SK-N-SH (cell line): ENCODE measurements at regions not wholly inside any gene's neighbourhood (a gene's known extent, or its start where the extent isn't known, plus 50 kb on each side); places are given as distances from the start of the nearest gene placed in this dataset.

Experiments used
- CTCF ChIA-PET: fragments of 300-600, 350-600 bp; formaldehyde crosslinking; extraction: SDS; loops from one replicate; lab custom pipeline; 2021; lab: Yijun Ruan, JAX
- POLR2A ChIA-PET: fragments of 350-600 bp; sonication (Branson Sonifier 250); formaldehyde crosslinking; extraction: SDS; loops from one replicate; lab custom pipeline; 2020; ENCODE audit warnings: antibody characterized with exemption, inconsistent platforms; lab: Yijun Ruan, JAX
- DNase-seq: peaks from one replicate; pipeline ENCODE4 v3.0.0; 2012
- H2AFZ ChIP-seq: fragments of 200-600 bp; sonication (generic); 2 replicates; pipeline ENCODE4 v1.8.1; 2016; ENCODE audit warnings: antibody characterized with exemption, mild to moderate bottlenecking, low read depth
- H3F3A ChIP-seq: fragments of 200-600 bp; sonication (generic); replicated peaks from 2 replicates; pipeline ENCODE3; 2016; ENCODE audit warnings: antibody characterized with exemption, mild to moderate bottlenecking; ENCODE audit not compliant: insufficient read depth
- H3K27ac ChIP-seq, 2 experiments: fragments of 200-500 bp in 1 of 2; fragments of 200-600 bp in 1 of 2; sonication (Bioruptor generic) in 1 of 2; sonication (generic), shearing (Covaris generic) in 1 of 2; 2 replicates each; pipeline versions ENCODE4 v1.5.1 to v1.6.1; 2014 to 2016; ENCODE audit warnings: low read depth in 2 of 2, inconsistent platforms in 1 of 2, low read length in 1 of 2, mild to moderate bottlenecking in 1 of 2, mixed read lengths in 1 of 2
- H3K27me3 ChIP-seq: fragments of 200-600 bp; sonication (generic), shearing (Covaris generic); 2 replicates; pipeline ENCODE4 v1.6.1; 2016; ENCODE audit warnings: mixed run types; ENCODE audit not compliant: insufficient read depth
- H3K36me3 ChIP-seq, 2 experiments: fragments of 200-500 bp in 1 of 2; fragments of 200-600 bp in 1 of 2; sonication (Bioruptor generic) in 1 of 2; sonication (generic) in 1 of 2; replicated peaks in 1 of 2; 2 replicates each; pipeline versions ENCODE3 to v1.5.1; 2014 to 2016; ENCODE audit warnings: low read length in 1 of 2, mild to moderate bottlenecking in 1 of 2; ENCODE audit not compliant: insufficient read depth in 2 of 2, control insufficient read depth in 1 of 2
- H3K4me1 ChIP-seq, 2 experiments: fragments of 200-500 bp in 1 of 2; fragments of 200-600 bp in 1 of 2; sonication (Bioruptor generic) in 1 of 2; sonication (generic), shearing (Covaris generic) in 1 of 2; 2 replicates each; pipeline versions ENCODE4 v1.5.1 to v1.6.1; 2014 to 2016; ENCODE audit warnings: low read depth in 1 of 2, low read length in 1 of 2, mixed run types in 1 of 2; ENCODE audit not compliant: insufficient read depth in 2 of 2, control insufficient read depth in 1 of 2
- H3K4me2 ChIP-seq: fragments of 200-600 bp; sonication (generic), shearing (Covaris generic); 2 replicates; pipeline ENCODE4 v1.6.1; 2017; ENCODE audit warnings: mixed run types
- H3K4me3 ChIP-seq, 2 experiments: fragments of 200-500 bp in 1 of 2; fragments of 200-600 bp in 1 of 2; sonication (Bioruptor generic) in 1 of 2; sonication (generic), shearing (Covaris generic) in 1 of 2; 2 replicates each; pipeline versions ENCODE4 v1.5.1 to v1.8.1; 2014 to 2016; ENCODE audit warnings: low read depth in 2 of 2, inconsistent platforms in 1 of 2, low read length in 1 of 2, mild to moderate bottlenecking in 1 of 2, mixed read lengths in 1 of 2, moderate library complexity in 1 of 2
- H3K79me2 ChIP-seq: fragments of 200-600 bp; sonication (generic); 2 replicates; pipeline ENCODE4 v1.8.1; 2017; ENCODE audit warnings: mild to moderate bottlenecking; ENCODE audit not compliant: insufficient read depth
- H3K9ac ChIP-seq: fragments of 200-600 bp; sonication (generic); 2 replicates; pipeline ENCODE4 v1.6.1; 2017; ENCODE audit warnings: mixed run types
- H3K9me2 ChIP-seq: fragments of 200-600 bp; sonication (generic); 2 replicates; pipeline ENCODE4 v1.6.1; 2017; ENCODE audit warnings: mixed run types
- H3K9me3 ChIP-seq: fragments of 200-600 bp; sonication (generic); 2 replicates; pipeline ENCODE4 v1.6.1; 2017; ENCODE audit warnings: mixed run types, mild to moderate bottlenecking, moderate library complexity
- H4K20me1 ChIP-seq: fragments of 200-600 bp; sonication (generic); 2 replicates; pipeline ENCODE4 v1.6.1; 2017; ENCODE audit warnings: mild to moderate bottlenecking, mixed run types; ENCODE audit not compliant: insufficient read depth
- CHD2 ChIP-seq: fragments of 150-350 bp; IDR thresholded peaks from 2 replicates; pipeline ENCODE4 v1.6.1; 2018; ENCODE audit warnings: low read length; ENCODE audit not compliant: partially characterized antibody
- CTCF ChIP-seq: fragments of 200-600 bp; sonication (generic); IDR thresholded peaks from 2 replicates; pipeline ENCODE4 v1.6.1; 2017; ENCODE audit warnings: antibody characterized with exemption, mild to moderate bottlenecking, moderate library complexity
- EP300 ChIP-seq, 2 experiments: IDR thresholded peaks; 2 replicates each; pipeline versions ENCODE4 v1.4.0 to v1.6.1; 2012; ENCODE audit warnings: borderline replicate concordance in 1 of 2, low read depth in 1 of 2, low read length in 1 of 2
- EZH2phosphoT487 ChIP-seq: fragments of 200-600 bp; sonication (generic); IDR thresholded peaks from 2 replicates; pipeline ENCODE4 v1.6.1; 2017; ENCODE audit warnings: low read depth, mixed run types, mild to moderate bottlenecking, antibody characterized with exemption, moderate library complexity, borderline replicate concordance
- FOSL2 ChIP-seq: IDR thresholded peaks from 2 replicates; pipeline ENCODE4 v1.4.0; 2012; ENCODE audit warnings: low read depth, mild to moderate bottlenecking, moderate library complexity, borderline replicate concordance
- JUND ChIP-seq: IDR thresholded peaks from 2 replicates; pipeline ENCODE4 v1.4.0; 2012
- MEF2A ChIP-seq: IDR thresholded peaks from 2 replicates; pipeline ENCODE4 v1.4.0; 2012; ENCODE audit warnings: low read depth, borderline replicate concordance
- NRF1 ChIP-seq: IDR thresholded peaks from 2 replicates; pipeline ENCODE4 v1.6.1; 2012; ENCODE audit warnings: low read depth, mild to moderate bottlenecking, low read length
- POLR2AphosphoS5 ChIP-seq: IDR thresholded peaks from 2 replicates; pipeline ENCODE4 v1.6.1; 2012; ENCODE audit warnings: low read depth, low read length
- RCOR1 ChIP-seq: fragments of 150-350 bp; IDR thresholded peaks from 2 replicates; pipeline ENCODE4 v1.6.1; 2017; ENCODE audit warnings: antibody characterized with exemption, low read length
- RXRA ChIP-seq: IDR thresholded peaks from 2 replicates; pipeline ENCODE4 v1.4.0; 2012; ENCODE audit warnings: low read depth, mild to moderate bottlenecking, borderline replicate concordance
- SIN3A ChIP-seq: IDR thresholded peaks from 2 replicates; pipeline ENCODE4 v1.6.1; 2012; ENCODE audit warnings: low read depth, mild to moderate bottlenecking, low read length, moderate library complexity, borderline replicate concordance
- TAF1 ChIP-seq: IDR thresholded peaks from 2 replicates; pipeline ENCODE4 v1.6.1; 2012; ENCODE audit warnings: low read depth, mild to moderate bottlenecking, low read length, moderate library complexity, borderline replicate concordance
- TCF12 ChIP-seq: IDR thresholded peaks from 2 replicates; pipeline ENCODE4 v1.4.0; 2012
- USF1 ChIP-seq: IDR thresholded peaks from 2 replicates; pipeline ENCODE4 v1.4.0; 2012; ENCODE audit warnings: low read depth, borderline replicate concordance
- YY1 ChIP-seq: IDR thresholded peaks from 2 replicates; pipeline ENCODE4 v1.4.0; 2012; ENCODE audit warnings: low read depth, mild to moderate bottlenecking
- ZBTB33 ChIP-seq: IDR thresholded peaks from 2 replicates; pipeline ENCODE4 v1.4.0; 2012; ENCODE audit warnings: low read depth, borderline replicate concordance
- WGBS: methylation state at CpG from one replicate; pipeline ENCODE4 v1.1.6; 2017; ENCODE audit warnings: low lambda C conversion rate; 5-methylcytosine and 5-hydroxymethylcytosine counted together
- TF ChIP-seq, protein P1 (sequence below): IDR thresholded peaks from 2 replicates; pipeline ENCODE4 v1.6.1; 2012; ENCODE audit warnings: mild to moderate bottlenecking, low read depth, low read length, moderate library complexity
- TF ChIP-seq, protein P2 (sequence below): IDR thresholded peaks from 2 replicates; pipeline ENCODE4; 2012

DNA sequence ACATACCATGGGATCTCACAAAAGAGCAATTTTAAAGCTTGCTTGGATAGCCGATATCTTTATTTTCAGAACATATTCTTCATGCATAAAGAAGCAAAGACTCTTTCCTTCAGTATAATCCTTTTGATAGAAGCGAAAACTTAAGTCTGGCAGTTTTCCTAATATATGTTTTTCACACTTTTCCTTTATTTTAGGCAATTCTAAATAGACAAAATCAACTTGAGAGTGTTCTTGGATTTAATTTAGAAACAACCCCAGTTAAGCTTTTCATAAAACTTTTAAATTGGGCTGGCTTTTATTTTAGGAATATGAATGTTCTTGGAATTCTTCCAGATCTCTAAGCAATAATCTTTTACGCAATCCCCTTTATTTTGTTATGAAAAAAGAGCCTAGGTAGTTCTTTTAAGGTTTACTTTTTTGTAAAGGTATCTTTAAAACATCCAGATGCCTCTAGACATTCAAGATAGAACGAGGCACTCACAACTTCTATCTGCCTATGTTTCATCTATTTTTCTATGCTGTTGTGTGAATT is 51.5 kb upstream of the HSPB3 start:
- H3K79me2 ChIP-seq, result no peaks in the 10 kb centered on the region
- no peaks in the 10 kb centered on the region for H3K27me3 ChIP-seq
- no peak overlapping the region for H3K4me3 ChIP-seq
- ChIA-PET POLR2A (no interaction called here), CTCF (interaction anchor here (1.6 to 2.6 kb wide), 3 partner anchors 9 to 160 kb away, joined by 6 to 9 read pairs (median 7); no protein-coding TSS in a partner anchor)
- no peak overlapping the region for H3K4me2 ChIP-seq
- TF ChIP-seq EP300 (IDR thresholded peaks at IDR 0.05; ENCODE audit: borderline replicate concordance in 1 of 2, low read depth in 1 of 2, low read length in 1 of 2) (no peak), JUND (no peak), MEF2A (no peak), POLR2AphosphoS5 (no peak), TAF1 (no peak), FOSL2 (no peak), CTCF (no peak), ZBTB33 (no peak), YY1 (no peak), EZH2phosphoT487 (no peak), TCF12 (no peak), NRF1 (no peak), SIN3A (no peak), RXRA (no peak), RCOR1 (no peak), USF1 (no peak), CHD2 (no peak)
- TF ChIP-seq, protein P1, sequence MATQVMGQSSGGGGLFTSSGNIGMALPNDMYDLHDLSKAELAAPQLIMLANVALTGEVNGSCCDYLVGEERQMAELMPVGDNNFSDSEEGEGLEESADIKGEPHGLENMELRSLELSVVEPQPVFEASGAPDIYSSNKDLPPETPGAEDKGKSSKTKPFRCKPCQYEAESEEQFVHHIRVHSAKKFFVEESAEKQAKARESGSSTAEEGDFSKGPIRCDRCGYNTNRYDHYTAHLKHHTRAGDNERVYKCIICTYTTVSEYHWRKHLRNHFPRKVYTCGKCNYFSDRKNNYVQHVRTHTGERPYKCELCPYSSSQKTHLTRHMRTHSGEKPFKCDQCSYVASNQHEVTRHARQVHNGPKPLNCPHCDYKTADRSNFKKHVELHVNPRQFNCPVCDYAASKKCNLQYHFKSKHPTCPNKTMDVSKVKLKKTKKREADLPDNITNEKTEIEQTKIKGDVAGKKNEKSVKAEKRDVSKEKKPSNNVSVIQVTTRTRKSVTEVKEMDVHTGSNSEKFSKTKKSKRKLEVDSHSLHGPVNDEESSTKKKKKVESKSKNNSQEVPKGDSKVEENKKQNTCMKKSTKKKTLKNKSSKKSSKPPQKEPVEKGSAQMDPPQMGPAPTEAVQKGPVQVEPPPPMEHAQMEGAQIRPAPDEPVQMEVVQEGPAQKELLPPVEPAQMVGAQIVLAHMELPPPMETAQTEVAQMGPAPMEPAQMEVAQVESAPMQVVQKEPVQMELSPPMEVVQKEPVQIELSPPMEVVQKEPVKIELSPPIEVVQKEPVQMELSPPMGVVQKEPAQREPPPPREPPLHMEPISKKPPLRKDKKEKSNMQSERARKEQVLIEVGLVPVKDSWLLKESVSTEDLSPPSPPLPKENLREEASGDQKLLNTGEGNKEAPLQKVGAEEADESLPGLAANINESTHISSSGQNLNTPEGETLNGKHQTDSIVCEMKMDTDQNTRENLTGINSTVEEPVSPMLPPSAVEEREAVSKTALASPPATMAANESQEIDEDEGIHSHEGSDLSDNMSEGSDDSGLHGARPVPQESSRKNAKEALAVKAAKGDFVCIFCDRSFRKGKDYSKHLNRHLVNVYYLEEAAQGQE, result no peak
- TF ChIP-seq, protein P2, sequence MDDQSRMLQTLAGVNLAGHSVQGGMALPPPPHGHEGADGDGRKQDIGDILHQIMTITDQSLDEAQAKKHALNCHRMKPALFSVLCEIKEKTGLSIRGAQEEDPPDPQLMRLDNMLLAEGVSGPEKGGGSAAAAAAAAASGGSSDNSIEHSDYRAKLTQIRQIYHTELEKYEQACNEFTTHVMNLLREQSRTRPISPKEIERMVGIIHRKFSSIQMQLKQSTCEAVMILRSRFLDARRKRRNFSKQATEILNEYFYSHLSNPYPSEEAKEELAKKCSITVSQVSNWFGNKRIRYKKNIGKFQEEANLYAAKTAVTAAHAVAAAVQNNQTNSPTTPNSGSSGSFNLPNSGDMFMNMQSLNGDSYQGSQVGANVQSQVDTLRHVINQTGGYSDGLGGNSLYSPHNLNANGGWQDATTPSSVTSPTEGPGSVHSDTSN, result no peak
- no peaks in the 10 kb centered on the region for H4K20me1 ChIP-seq
- no peak overlapping the region for H3K9ac ChIP-seq
- H3K4me1 ChIP-seq, result no peaks in the 10 kb centered on the region
- no peaks in the 10 kb centered on the region for H3K9me3 ChIP-seq
- no peak for DNase-seq
- no peaks in the 10 kb centered on the region for H3K9me2 ChIP-seq
- no peaks in the 10 kb centered on the region for H3K36me3 ChIP-seq
- no peaks in the 10 kb centered on the region for H3F3A ChIP-seq
- 74% methylated on average over 4 of the region's 4 CpGs for WGBS
- H2AFZ ChIP-seq, result no peak overlapping the region
- no peak overlapping the region for H3K27ac ChIP-seq
